Activated naive CD4-positive, alpha-beta T cell (primary cell): ENCODE measurements at regions not wholly inside any gene's neighbourhood (a gene's known extent, or its start where the extent isn't known, plus 50 kb on each side); places are given as distances from the start of the nearest gene placed in this dataset.

Experiments used
- DNase-seq, 4 experiments: peaks; one replicate each; lab custom pipeline; 2025; lab: John Stamatoyannopoulos, UW

DNA sequence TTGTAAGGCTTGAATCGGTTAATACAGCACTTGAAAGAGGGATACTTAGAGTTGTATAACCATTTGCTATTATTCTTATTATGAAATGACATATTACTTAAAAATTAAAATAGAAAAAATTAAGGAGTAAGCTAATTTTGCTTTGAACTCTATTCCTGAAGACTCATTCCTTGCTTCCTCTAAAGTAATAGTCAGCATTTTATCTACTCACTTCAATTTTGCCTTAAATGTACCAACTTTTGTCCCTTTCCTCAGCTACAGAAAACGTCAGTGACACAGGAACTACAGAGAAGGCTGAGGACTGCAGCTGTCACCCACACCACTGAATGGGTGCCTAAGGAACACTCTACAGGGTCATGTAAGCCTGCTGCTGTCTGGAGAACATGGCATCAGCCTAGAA lies 80.7 kb upstream of the OSR1 start:
- DNase-seq: no peak

DNA sequence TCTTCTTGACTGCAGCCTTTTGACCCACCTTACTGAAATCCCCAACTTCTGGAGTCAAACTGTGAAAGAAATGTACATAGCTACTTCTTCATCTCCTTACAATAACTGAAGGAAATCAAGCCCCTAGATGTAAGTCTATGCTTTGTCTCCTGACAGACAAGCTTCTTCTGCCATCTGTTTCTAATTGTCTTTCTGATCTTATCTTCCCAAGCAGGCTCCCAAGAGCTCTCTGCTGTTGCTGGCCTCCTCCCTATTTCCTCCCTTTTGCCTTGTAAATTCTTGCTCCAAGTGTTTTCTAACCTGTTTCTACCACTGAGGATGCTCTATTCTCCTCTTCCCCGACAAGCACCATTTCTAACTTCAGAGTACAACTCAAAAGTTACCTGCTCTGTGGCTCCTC lies 77.4 kb upstream of the OSR1 start:
- DNase-seq: no peak

- DNase-seq: no peak
Measured at GRCh38 chr2:19434413-19434812, 76.0 kb upstream of the OSR1 start.

DNA sequence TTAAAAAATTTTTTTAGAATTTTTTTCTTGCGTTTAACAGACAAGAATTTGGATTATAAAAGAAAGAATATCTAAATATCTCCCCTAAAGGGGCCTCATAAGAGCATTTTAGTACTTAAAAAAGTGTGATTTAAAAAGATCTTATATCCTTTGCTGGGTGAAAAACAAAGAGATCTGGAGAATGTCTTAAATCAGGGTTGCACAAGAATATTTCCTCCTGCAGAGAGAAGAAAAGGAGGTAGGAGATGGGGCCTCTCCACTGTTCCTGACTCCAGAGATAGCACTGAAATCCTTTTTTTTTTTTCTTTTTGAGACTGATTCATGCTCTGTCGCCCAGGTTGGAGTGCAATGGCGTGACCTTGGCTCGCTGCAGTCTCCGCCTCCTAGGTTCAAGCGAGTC lies 68.5 kb upstream of the OSR1 start:
- no peak for DNase-seq

GRCh38 chr2:19426144-19426543 lies 67.7 kb upstream of the OSR1 start:
- DNase-seq: no peak

DNA sequence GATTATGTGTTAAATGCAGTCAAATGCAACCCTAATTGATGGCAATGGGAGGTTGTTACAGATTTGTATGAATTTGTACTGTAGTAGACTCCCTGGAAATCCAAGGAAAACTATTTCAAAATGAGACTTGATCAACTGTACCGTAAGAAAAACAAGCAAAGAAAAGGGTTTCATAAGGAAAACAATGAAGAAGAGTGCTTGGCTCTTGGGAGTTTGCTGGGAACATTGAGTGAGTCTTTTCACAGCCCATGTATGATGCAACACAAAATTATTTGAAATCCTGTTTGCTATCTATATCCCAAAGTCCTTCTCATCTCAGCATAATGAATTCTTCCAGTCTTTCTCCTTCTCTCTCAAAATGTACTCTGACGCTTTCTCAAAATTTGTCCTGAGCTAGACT lies 67.0 kb upstream of the OSR1 start:
- DNase-seq: no peak

- no peak for DNase-seq
Measured at GRCh38 chr2:19419211-19419880, 60.9 kb upstream of the OSR1 start.

- DNase-seq: no peak
Measured at GRCh38 chr2:19416784-19417684, 58.6 kb upstream of the OSR1 start.

- no peak for DNase-seq
Measured at GRCh38 chr2:19416083-19416482, 57.7 kb upstream of the OSR1 start.

- no peak for DNase-seq
Measured at GRCh38 chr2:19409046-19409445, 50.6 kb upstream of the OSR1 start.

DNA sequence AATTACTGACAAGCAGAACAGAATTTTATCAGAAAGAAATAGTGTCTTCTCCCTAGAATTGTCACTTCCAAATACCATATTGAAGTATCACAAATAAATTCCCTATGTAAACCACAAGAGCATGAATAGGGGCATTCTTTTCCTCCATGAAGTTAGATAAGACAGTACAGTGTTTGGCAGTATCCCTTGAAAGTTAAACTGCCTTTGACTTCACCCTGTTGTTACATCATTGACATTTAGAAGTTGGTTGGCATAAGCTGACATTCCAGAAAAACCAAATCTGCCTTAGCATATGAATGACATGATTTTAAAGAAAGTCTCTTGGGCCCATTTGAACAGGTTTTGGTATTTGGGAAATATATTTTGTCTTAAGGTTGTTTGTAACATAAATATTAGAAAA lies 50.2 kb upstream of the OSR1 start:
- DNase-seq: no peak
